HEK293 (cell line): ENCODE measurements at regions not wholly inside any gene's neighbourhood (a gene's known extent, or its start where the extent isn't known, plus 50 kb on each side); places are given as distances from the start of the nearest gene placed in this dataset.

Experiments used
- GLI4 ChIP-seq: fragments of 450-650 bp; formaldehyde crosslinking; IDR thresholded peaks from 2 replicates; pipeline ENCODE4 v1.5.1; 2016; ENCODE audit warnings: missing biosample characterization, missing genetic modification characterization
- ZBTB21 ChIP-seq: fragments of 450-650 bp; formaldehyde crosslinking; IDR thresholded peaks from 2 replicates; pipeline ENCODE4 v1.5.1; 2017; ENCODE audit warnings: missing biosample characterization, missing genetic modification characterization
- ZBTB8A ChIP-seq: fragments of 450-650 bp; formaldehyde crosslinking; IDR thresholded peaks from 2 replicates; pipeline ENCODE4 v1.5.1; 2016; ENCODE audit warnings: missing biosample characterization, missing genetic modification characterization
- ZFP69B ChIP-seq: fragments of 450-650 bp; formaldehyde crosslinking; IDR thresholded peaks from 2 replicates; pipeline ENCODE4 v1.5.1; 2016; ENCODE audit warnings: missing biosample characterization, missing genetic modification characterization
- ZNF174 ChIP-seq: fragments of 450-650 bp; formaldehyde crosslinking; IDR thresholded peaks from 2 replicates; pipeline ENCODE4 v1.5.0; 2017; ENCODE audit warnings: missing biosample characterization, mild to moderate bottlenecking, missing genetic modification characterization
- ZNF341 ChIP-seq: fragments of 450-650 bp; formaldehyde crosslinking; IDR thresholded peaks from 2 replicates; pipeline ENCODE4; 2016; ENCODE audit warnings: low read depth, missing biosample characterization, missing genetic modification characterization
- ZNF354C ChIP-seq: fragments of 450-650 bp; formaldehyde crosslinking; IDR thresholded peaks from 2 replicates; pipeline ENCODE4 v1.5.1; 2016; ENCODE audit warnings: missing biosample characterization, missing genetic modification characterization, low read depth, borderline replicate concordance
- TF ChIP-seq, protein P1 (sequence below): fragments of 450-650 bp; formaldehyde crosslinking; IDR thresholded peaks from 2 replicates; pipeline ENCODE4 v1.5.1; 2016; ENCODE audit warnings: missing biosample characterization, missing genetic modification characterization
- TF ChIP-seq, protein P2 (sequence below): fragments of 450-650 bp; formaldehyde crosslinking; IDR thresholded peaks from 2 replicates; pipeline ENCODE4 v1.5.1; 2016; ENCODE audit warnings: missing biosample characterization, missing genetic modification characterization
- TF ChIP-seq, protein P3 (sequence below): fragments of 450-650 bp; formaldehyde crosslinking; IDR thresholded peaks from 2 replicates; pipeline ENCODE4 v1.5.1; 2016; ENCODE audit warnings: missing biosample characterization, missing genetic modification characterization

DNA sequence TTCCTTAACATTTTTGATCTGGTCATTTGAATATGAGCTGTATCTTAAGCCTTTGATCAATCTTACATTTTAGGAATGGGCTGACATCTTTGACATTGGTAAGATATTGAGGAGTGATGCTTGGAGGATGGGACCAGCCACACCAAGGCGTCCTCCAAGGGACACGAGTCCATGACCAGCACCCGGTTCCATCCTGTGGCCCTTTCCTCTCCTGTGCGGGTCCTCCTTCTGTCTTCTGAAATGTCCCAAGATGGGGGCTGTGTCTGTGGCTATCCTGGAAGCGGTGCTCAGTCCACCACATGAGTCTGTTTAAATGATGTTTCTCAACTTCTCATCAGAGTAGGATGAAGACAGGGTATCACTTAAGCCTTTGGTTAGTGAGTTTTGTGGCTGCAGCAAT is 67.3 kb upstream of the SHH start:
- TF ChIP-seq ZBTB8A (tag by site-specific recombination) (no peak), GLI4 (tag by site-specific recombination) (no peak), ZNF354C (no peak), ZNF341 (tag by site-specific recombination) (no peak), ZBTB21 (tag by site-specific recombination) (no peak), ZFP69B (tag by site-specific recombination) (no peak), ZNF174 (tag by site-specific recombination) (no peak)
- TF ChIP-seq, protein P1, sequence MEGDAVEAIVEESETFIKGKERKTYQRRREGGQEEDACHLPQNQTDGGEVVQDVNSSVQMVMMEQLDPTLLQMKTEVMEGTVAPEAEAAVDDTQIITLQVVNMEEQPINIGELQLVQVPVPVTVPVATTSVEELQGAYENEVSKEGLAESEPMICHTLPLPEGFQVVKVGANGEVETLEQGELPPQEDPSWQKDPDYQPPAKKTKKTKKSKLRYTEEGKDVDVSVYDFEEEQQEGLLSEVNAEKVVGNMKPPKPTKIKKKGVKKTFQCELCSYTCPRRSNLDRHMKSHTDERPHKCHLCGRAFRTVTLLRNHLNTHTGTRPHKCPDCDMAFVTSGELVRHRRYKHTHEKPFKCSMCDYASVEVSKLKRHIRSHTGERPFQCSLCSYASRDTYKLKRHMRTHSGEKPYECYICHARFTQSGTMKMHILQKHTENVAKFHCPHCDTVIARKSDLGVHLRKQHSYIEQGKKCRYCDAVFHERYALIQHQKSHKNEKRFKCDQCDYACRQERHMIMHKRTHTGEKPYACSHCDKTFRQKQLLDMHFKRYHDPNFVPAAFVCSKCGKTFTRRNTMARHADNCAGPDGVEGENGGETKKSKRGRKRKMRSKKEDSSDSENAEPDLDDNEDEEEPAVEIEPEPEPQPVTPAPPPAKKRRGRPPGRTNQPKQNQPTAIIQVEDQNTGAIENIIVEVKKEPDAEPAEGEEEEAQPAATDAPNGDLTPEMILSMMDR (tag by site-specific recombination) = no peak
- TF ChIP-seq, protein P2, sequence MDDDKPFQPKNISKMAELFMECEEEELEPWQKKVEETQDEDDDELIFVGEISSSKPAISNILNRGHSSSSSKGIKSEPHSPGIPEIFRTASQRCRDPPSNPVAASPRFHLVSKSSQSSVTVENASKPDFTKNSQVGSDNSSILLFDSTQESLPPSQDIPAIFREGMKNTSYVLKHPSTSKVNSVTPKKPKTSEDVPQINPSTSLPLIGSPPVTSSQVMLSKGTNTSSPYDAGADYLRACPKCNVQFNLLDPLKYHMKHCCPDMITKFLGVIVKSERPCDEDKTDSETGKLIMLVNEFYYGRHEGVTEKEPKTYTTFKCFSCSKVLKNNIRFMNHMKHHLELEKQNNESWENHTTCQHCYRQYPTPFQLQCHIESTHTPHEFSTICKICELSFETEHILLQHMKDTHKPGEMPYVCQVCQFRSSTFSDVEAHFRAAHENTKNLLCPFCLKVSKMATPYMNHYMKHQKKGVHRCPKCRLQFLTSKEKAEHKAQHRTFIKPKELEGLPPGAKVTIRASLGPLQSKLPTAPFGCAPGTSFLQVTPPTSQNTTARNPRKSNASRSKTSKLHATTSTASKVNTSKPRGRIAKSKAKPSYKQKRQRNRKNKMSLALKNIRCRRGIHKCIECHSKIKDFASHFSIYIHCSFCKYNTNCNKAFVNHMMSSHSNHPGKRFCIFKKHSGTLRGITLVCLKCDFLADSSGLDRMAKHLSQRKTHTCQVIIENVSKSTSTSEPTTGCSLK = no peak
- TF ChIP-seq, protein P3, sequence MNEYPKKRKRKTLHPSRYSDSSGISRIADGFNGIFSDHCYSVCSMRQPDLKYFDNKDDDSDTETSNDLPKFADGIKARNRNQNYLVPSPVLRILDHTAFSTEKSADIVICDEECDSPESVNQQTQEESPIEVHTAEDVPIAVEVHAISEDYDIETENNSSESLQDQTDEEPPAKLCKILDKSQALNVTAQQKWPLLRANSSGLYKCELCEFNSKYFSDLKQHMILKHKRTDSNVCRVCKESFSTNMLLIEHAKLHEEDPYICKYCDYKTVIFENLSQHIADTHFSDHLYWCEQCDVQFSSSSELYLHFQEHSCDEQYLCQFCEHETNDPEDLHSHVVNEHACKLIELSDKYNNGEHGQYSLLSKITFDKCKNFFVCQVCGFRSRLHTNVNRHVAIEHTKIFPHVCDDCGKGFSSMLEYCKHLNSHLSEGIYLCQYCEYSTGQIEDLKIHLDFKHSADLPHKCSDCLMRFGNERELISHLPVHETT (tag by site-specific recombination) = no peak
